HepG2 (cell line): ENCODE measurements at regions not wholly inside any gene's neighbourhood (a gene's known extent, or its start where the extent isn't known, plus 50 kb on each side); places are given as distances from the start of the nearest gene placed in this dataset.
"Not testable (repeated sequence)": the region's sequence is repeated elsewhere in the genome, so short reads cannot be mapped to it uniquely, and the experiment has no call there.

Experiments used
- ATAC-seq: fragments of 200-7000 bp; cut with Tn5 transposase; 3 replicates; pipeline ENCODE4 v1.9.1; 2020; ENCODE audit warnings: mild to moderate bottlenecking, moderate library complexity
- BruUV-seq: library from RNA; stranded (reverse); fragments of 400-500 nt; replicated peaks from 2 replicates; lab custom pipeline; 2021; lab: Mats Ljungman, UMichigan
- CTCF ChIA-PET: fragments of 300-600 bp; formaldehyde crosslinking; extraction: SDS; loops from one replicate; lab custom pipeline; 2021; ENCODE audit warnings: low total read pairs, inconsistent platforms, low intra/inter-chr PET ratio; lab: Yijun Ruan, JAX
- POLR2A ChIA-PET: fragments of 350-600 bp; sonication (Branson Sonifier 250); formaldehyde crosslinking; loops from one replicate; lab custom pipeline; 2020; ENCODE audit warnings: antibody characterized with exemption, inconsistent platforms; lab: Yijun Ruan, JAX
- DNase-seq: peaks from one replicate; pipeline ENCODE4 v3.0.0-alpha.2; 2015; ENCODE audit warnings: low spot score
- FAIRE-seq: peaks from 3 replicates; lab custom pipeline; 2011; peaks lifted over from hg19 to GRCh38; lab: Jason Lieb, UNC
- H2AFZ ChIP-seq: one replicate; pipeline ENCODE4 v1.6.1; 2011; ENCODE audit warnings: low read length, inconsistent platforms
- H3K27ac ChIP-seq: fragments of 300-600 bp; 3 replicates; pipeline ENCODE4 v1.8.0; 2011; ENCODE audit warnings: mixed run types, mild to moderate bottlenecking, mixed read lengths, low read length, inconsistent platforms; ENCODE audit not compliant: insufficient read depth; ENCODE audit errors: extremely low read length
- H3K27me3 ChIP-seq, 2 experiments: fragments of 200-600 bp in 1 of 2; 2 replicates in 1 of 2; 3 replicates in 1 of 2; pipeline versions ENCODE4 v1.6.0 to v1.8.0; 2011; ENCODE audit warnings: low read length in 2 of 2, mild to moderate bottlenecking in 2 of 2, moderate library complexity in 2 of 2, inconsistent platforms in 1 of 2; ENCODE audit not compliant: insufficient read depth in 2 of 2, control insufficient read depth in 1 of 2
- H3K36me3 ChIP-seq, 2 experiments: fragments of 200-600 bp in 1 of 2; replicated peaks in 1 of 2; 2 replicates in 1 of 2; 3 replicates in 1 of 2; pipeline versions ENCODE4 v1.5.1 to v1.8.0; 2011; ENCODE audit warnings: low read length in 2 of 2, inconsistent platforms in 1 of 2; ENCODE audit not compliant: insufficient read depth in 2 of 2, control insufficient read depth in 1 of 2
- H3K4me1 ChIP-seq: 2 replicates; pipeline ENCODE4 v1.5.1; 2012; ENCODE audit warnings: low read length, inconsistent platforms; ENCODE audit not compliant: insufficient read depth
- H3K4me2 ChIP-seq: 2 replicates; pipeline ENCODE4 v1.6.0; 2011; ENCODE audit warnings: low read depth, low read length, inconsistent platforms
- H3K4me3 ChIP-seq, 3 experiments: fragments of 200-600 bp in 1 of 3; sonication (generic), shearing (Covaris generic) in 1 of 3; replicated peaks in 1 of 3; 2 replicates each; pipeline ENCODE4 v1.5.1; 2011 to 2016; ENCODE audit warnings: low read length in 3 of 3, inconsistent platforms in 2 of 3, low read depth in 2 of 3, mild to moderate bottlenecking in 2 of 3, control low read depth in 1 of 3, mixed read lengths in 1 of 3; ENCODE audit not compliant: insufficient read depth in 1 of 3
- H3K79me2 ChIP-seq: one replicate; pipeline ENCODE4 v1.6.1; 2011; ENCODE audit warnings: low read length, inconsistent platforms; ENCODE audit not compliant: insufficient read depth
- H3K9ac ChIP-seq: 2 replicates; pipeline ENCODE4 v1.6.0; 2011; ENCODE audit warnings: mild to moderate bottlenecking, low read depth, low read length, inconsistent platforms; ENCODE audit not compliant: insufficient read depth
- H3K9me3 ChIP-seq: 2 replicates; pipeline ENCODE4 v1.5.1; 2012; ENCODE audit warnings: mild to moderate bottlenecking, low read length
- H4K20me1 ChIP-seq: 2 replicates; pipeline ENCODE4 v1.6.0; 2011; ENCODE audit warnings: inconsistent platforms, mild to moderate bottlenecking, low read length, moderate library complexity; ENCODE audit not compliant: insufficient read depth
- ARID5B ChIP-seq: IDR thresholded peaks from 2 replicates; pipeline ENCODE4 v1.4.0; 2020; ENCODE audit warnings: mild to moderate bottlenecking, missing genetic modification reagents
- CREM ChIP-seq, 2 experiments: sonication (generic) in 1 of 2; formaldehyde crosslinking in 1 of 2; IDR thresholded peaks; 2 replicates each; pipeline versions ENCODE4 v1.4.0 to v1.6.1; 2016 to 2020; ENCODE audit warnings: antibody characterized with exemption in 1 of 2, mild to moderate bottlenecking in 1 of 2, missing genetic modification reagents in 1 of 2
- ELF3 ChIP-seq: IDR thresholded peaks from 2 replicates; pipeline ENCODE4 v1.6.1; 2016; ENCODE audit warnings: missing genetic modification reagents, missing compliant biosample characterization
- GATAD2A ChIP-seq: IDR thresholded peaks from 2 replicates; pipeline ENCODE4 v1.6.1; 2016
- HDAC2 ChIP-seq: sonication (generic); formaldehyde crosslinking; IDR thresholded peaks from 2 replicates; pipeline ENCODE4 v1.4.0; 2020; ENCODE audit warnings: missing genetic modification reagents
- HNF4A ChIP-seq: sonication (generic); formaldehyde crosslinking; IDR thresholded peaks from 2 replicates; pipeline ENCODE4 v1.4.0; 2020; ENCODE audit warnings: missing genetic modification reagents
- HNF4G ChIP-seq, 2 experiments: sonication (generic) in 1 of 2; formaldehyde crosslinking in 1 of 2; IDR thresholded peaks; 2 replicates each; pipeline versions ENCODE4 v1.4.0 to v1.6.1; 2011 to 2020; ENCODE audit warnings: borderline replicate concordance in 2 of 2, low read depth in 2 of 2, mild to moderate bottlenecking in 2 of 2, low read length in 1 of 2, missing genetic modification reagents in 1 of 2, moderate library complexity in 1 of 2
- ISL2 ChIP-seq: sonication (generic); formaldehyde crosslinking; IDR thresholded peaks from 2 replicates; pipeline ENCODE4 v1.5.0; 2020; ENCODE audit warnings: missing genetic modification reagents
- KAT8 ChIP-seq: IDR thresholded peaks from 2 replicates; pipeline ENCODE4 v1.6.1; 2016; ENCODE audit warnings: missing genetic modification reagents, missing compliant biosample characterization
- MED13 ChIP-seq: sonication (generic); formaldehyde crosslinking; IDR thresholded peaks from 2 replicates; pipeline ENCODE4 v1.5.0; 2020; ENCODE audit warnings: missing genetic modification reagents
- NAIF1 ChIP-seq: sonication (generic); formaldehyde crosslinking; IDR thresholded peaks from 2 replicates; pipeline ENCODE4 v1.5.0; 2020; ENCODE audit warnings: mild to moderate bottlenecking, missing genetic modification reagents, borderline replicate concordance
- PPARG ChIP-seq: conservative IDR thresholded peaks from 2 replicates; pipeline ENCODE4 v1.6.1; 2016; ENCODE audit warnings: missing biosample characterization, missing genetic modification reagents
- RXRB ChIP-seq: IDR thresholded peaks from 2 replicates; pipeline ENCODE4 v1.6.1; 2016; ENCODE audit warnings: borderline replicate concordance, missing genetic modification reagents, missing compliant biosample characterization
- TARDBP ChIP-seq: sonication (generic); formaldehyde crosslinking; IDR thresholded peaks from 2 replicates; pipeline ENCODE4 v1.8.0; 2022; ENCODE audit warnings: mild to moderate bottlenecking, missing genetic modification reagents
- TEAD3 ChIP-seq: optimal IDR thresholded peaks from 2 replicates; pipeline ENCODE3; 2016; ENCODE audit warnings: borderline replicate concordance
- YEATS4 ChIP-seq: sonication (generic); formaldehyde crosslinking; IDR thresholded peaks from 2 replicates; pipeline ENCODE4 v1.4.0; 2020; ENCODE audit warnings: missing genetic modification reagents, borderline replicate concordance
- ZNF343 ChIP-seq: sonication (generic); formaldehyde crosslinking; IDR thresholded peaks from 2 replicates; pipeline ENCODE4 v1.4.0; 2020; ENCODE audit warnings: mild to moderate bottlenecking, missing genetic modification reagents
- ZNF614 ChIP-seq: IDR thresholded peaks from 2 replicates; pipeline ENCODE4 v1.6.1; 2018; ENCODE audit warnings: missing biosample characterization, missing genetic modification reagents, inconsistent platforms, borderline replicate concordance
- ZNF615 ChIP-seq: sonication (generic); formaldehyde crosslinking; IDR thresholded peaks from 2 replicates; pipeline ENCODE4 v1.5.0; 2020; ENCODE audit warnings: mild to moderate bottlenecking, missing genetic modification reagents, borderline replicate concordance
- ZNF644 ChIP-seq: IDR thresholded peaks from 2 replicates; pipeline ENCODE4 v1.6.1; 2016; ENCODE audit warnings: low read depth
- ZNF761 ChIP-seq: sonication (generic); formaldehyde crosslinking; conservative IDR thresholded peaks from 2 replicates; pipeline ENCODE4 v1.4.0; 2020; ENCODE audit warnings: mild to moderate bottlenecking, missing genetic modification reagents
- WGBS: methylation state at CpG from one replicate; pipeline ENCODE4 v1.1.6; 2017; ENCODE audit warnings: low lambda C conversion rate; 5-methylcytosine and 5-hydroxymethylcytosine counted together
- in situ Hi-C: cut with HindIII; loops from 2 replicates; pipeline ENCODE4 v1.10.0; 2017; ENCODE audit warnings: low pct_unique_long_range_greater_than_20kb; ENCODE audit not compliant: extremely low pct_ligation_motif_present
- intact Hi-C: fragments of 100-400 bp; cut with micrococcal nuclease; formaldehyde crosslinking; loops from one replicate; pipeline ENCODE4 v1.10.0; 2022; ENCODE audit not compliant: unreplicated experiment

DNA sequence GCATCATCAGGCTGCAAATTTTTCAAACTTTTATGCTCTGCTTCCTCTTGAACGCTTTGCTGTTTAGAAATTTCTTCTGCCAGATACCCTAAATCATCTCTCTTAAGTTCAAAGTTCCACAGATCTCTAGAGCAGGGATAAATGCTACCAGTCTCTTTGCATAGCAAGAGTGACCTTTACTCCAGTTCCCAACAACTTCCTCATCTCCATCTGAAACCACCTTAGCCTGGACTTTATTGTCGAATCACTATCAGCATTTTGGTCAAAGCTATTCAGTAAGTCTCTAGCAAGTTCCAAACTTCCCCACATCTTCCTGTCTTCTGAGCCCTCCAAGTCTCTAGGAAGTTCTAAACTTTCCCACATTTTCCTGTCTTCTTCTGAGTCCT is 170.9 kb downstream of the MAIP1 start:
- H4K20me1 ChIP-seq; H3K9me3 ChIP-seq; H3K27ac ChIP-seq; H2AFZ ChIP-seq; H3K9ac ChIP-seq; ATAC-seq; CTCF ChIA-PET; H3K4me3 ChIP-seq; H3K36me3 ChIP-seq; in situ Hi-C loops; H3K79me2 ChIP-seq; BruUV-seq; FAIRE-seq; H3K27me3 ChIP-seq; TF ChIP-seq CREM (CRISPR knock-in tag; IDR thresholded peaks at IDR 0.05); HNF4G (CRISPR knock-in tag; IDR thresholded peaks at IDR 0.05; ENCODE audit: borderline replicate concordance, low read depth): not testable (repeated sequence)
- intact Hi-C loops: loop anchor here (5.0 kb wide), 2 partner anchors 49 to 181 kb away; partner anchors contain the start of gene SPATS2L
- H3K4me1 ChIP-seq: peaks cover 76% of the 10 kb centered on the region
- DNase-seq: peak; percentile 32
- WGBS: 7% methylated on average over 2 of the region's 2 CpGs
- POLR2A ChIA-PET: interaction anchor here (0.7 kb wide), 1 partner anchor 180 kb away, joined by 3 read pairs; the partner anchor contains the start of gene SPATS2L
- peak overlapping the region; percentile 61 for H3K4me2 ChIP-seq
- 0 out of 2 replicates have a peak, but pooled peaks have one; percentile 50 for TF ChIP-seq ZNF615
- peak; percentile 24; the same call in 1 of the 2 replicates for TF ChIP-seq ARID5B (CRISPR knock-in tag)
- peak; percentile 52; the same call in 1 of the 2 replicates for TF ChIP-seq ISL2 (CRISPR knock-in tag)
- 0 out of 2 replicates have a peak, but pooled peaks have one; percentile 22 for TF ChIP-seq ZNF614 (CRISPR knock-in tag)
- 0 out of 2 replicates have a peak, but pooled peaks have one; percentile 17 for TF ChIP-seq CREM (IDR thresholded peaks at IDR 0.05)
- peak; percentile 75 for TF ChIP-seq HNF4A (CRISPR knock-in tag)
- TF ChIP-seq PPARG (CRISPR knock-in tag): peak; percentile 98
- peak; percentile 86 for TF ChIP-seq ELF3 (CRISPR knock-in tag)
- TF ChIP-seq GATAD2A (CRISPR knock-in tag): peak; percentile 35; the same call in 1 of the 2 replicates
- 0 out of 2 replicates have a peak, but pooled peaks have one; percentile 31 for TF ChIP-seq YEATS4
- TF ChIP-seq ZNF343 (CRISPR knock-in tag): 0 out of 2 replicates have a peak, but pooled peaks have one; percentile 29
- TF ChIP-seq RXRB (CRISPR knock-in tag): peak; percentile 96
- 0 out of 2 replicates have a peak, but pooled peaks have one; percentile 36 for TF ChIP-seq ZNF761 (CRISPR knock-in tag)
- TF ChIP-seq HNF4G (IDR thresholded peaks at IDR 0.05; ENCODE audit: borderline replicate concordance, low read depth, low read length): peak; percentile 27; the same call in 1 of the 2 replicates
- TF ChIP-seq KAT8 (CRISPR knock-in tag): peak; percentile 31; the same call in 1 of the 2 replicates
- TF ChIP-seq ZNF644 (CRISPR knock-in tag): 0 out of 2 replicates have a peak, but pooled peaks have one; percentile 13
- TF ChIP-seq TEAD3 (CRISPR knock-in tag): peak; percentile 46
- TF ChIP-seq MED13 (CRISPR knock-in tag): 0 out of 2 replicates have a peak, but pooled peaks have one; percentile 41
- TF ChIP-seq HDAC2 (CRISPR knock-in tag): peak; percentile 33; the same call in 1 of the 2 replicates
- 0 out of 2 replicates have a peak, but pooled peaks have one; percentile 38 for TF ChIP-seq NAIF1
- peak; percentile 23 for TF ChIP-seq TARDBP (CRISPR knock-in tag)
